ENCODE measurements at regions not wholly inside any gene's neighbourhood (a gene's known extent, or its start where the extent isn't known, plus 50 kb on each side); places are given as distances from the start of the nearest gene placed in this dataset.
"Not testable (repeated sequence)": the region's sequence is repeated elsewhere in the genome, so short reads cannot be mapped to it uniquely, and the experiment has no call there.

- no peak overlapping the region for H3K27ac ChIP-seq (ENCODE audit: low read depth, low read length)
- no peaks in the 10 kb centered on the region for H3K36me3 ChIP-seq (ENCODE audit: insufficient read depth, low read length)
- no peak overlapping the region for H3K4me3 ChIP-seq (ENCODE audit: low read depth, low read length)
- no peaks in the 10 kb centered on the region for H3K79me2 ChIP-seq (ENCODE audit: control insufficient read depth, insufficient read depth, low read length, unreplicated experiment)
- no peaks in the 10 kb centered on the region for H3K27me3 ChIP-seq (ENCODE audit: insufficient read depth, low read length)
- H2AFZ ChIP-seq (ENCODE audit: low read length, unreplicated experiment) = no peak overlapping the region
- H3K4me1 ChIP-seq (ENCODE audit: control insufficient read depth, insufficient read depth, low read length, unreplicated experiment) = peaks cover 3% of the 10 kb centered on the region
Measured at GRCh38 chr3:165636684-165637015, 200.6 kb downstream of the BCHE start.

- Histone ChIP-seq H3K36me3 (ENCODE audit: insufficient read depth, low read length) (no peaks in the 10 kb centered on the region), H3K4me3 (ENCODE audit: low read depth, low read length) (no peak overlapping the region), H2AFZ (ENCODE audit: low read length, unreplicated experiment) (no peak overlapping the region), H3K27ac (ENCODE audit: low read depth, low read length) (no peak overlapping the region), H3K27me3 (ENCODE audit: insufficient read depth, low read length) (no peaks in the 10 kb centered on the region), H3K4me1 (ENCODE audit: control insufficient read depth, insufficient read depth, low read length, unreplicated experiment) (peaks cover 2% of the 10 kb centered on the region), H3K79me2 (ENCODE audit: control insufficient read depth, insufficient read depth, low read length, unreplicated experiment) (no peaks in the 10 kb centered on the region)
Measured at GRCh38 chr3:165635791-165636683, 201.2 kb downstream of the BCHE start.

- Histone ChIP-seq H3K4me3 (ENCODE audit: low read depth, low read length) (no peak overlapping the region), H3K4me1 (ENCODE audit: control insufficient read depth, insufficient read depth, low read length, unreplicated experiment) (no peaks in the 10 kb centered on the region), H3K27me3 (ENCODE audit: insufficient read depth, low read length) (peaks cover 14% of the 10 kb centered on the region; the same call in 1 of the 2 replicates), H3K36me3 (ENCODE audit: insufficient read depth, low read length) (no peaks in the 10 kb centered on the region), H3K27ac (ENCODE audit: low read depth, low read length) (no peak overlapping the region), H2AFZ (ENCODE audit: low read length, unreplicated experiment) (no peak overlapping the region), H3K79me2 (ENCODE audit: control insufficient read depth, insufficient read depth, low read length, unreplicated experiment) (no peaks in the 10 kb centered on the region)
Measured at GRCh38 chr3:165624761-165625160, 212.5 kb downstream of the BCHE start.

- H3K4me1 ChIP-seq (ENCODE audit: control insufficient read depth, insufficient read depth, low read length, unreplicated experiment) = no peaks in the 10 kb centered on the region
- H3K27me3 ChIP-seq (ENCODE audit: insufficient read depth, low read length) = peaks cover 14% of the 10 kb centered on the region; the same call in 1 of the 2 replicates
- no peaks in the 10 kb centered on the region for H3K36me3 ChIP-seq (ENCODE audit: insufficient read depth, low read length)
- no peaks in the 10 kb centered on the region for H3K79me2 ChIP-seq (ENCODE audit: control insufficient read depth, insufficient read depth, low read length, unreplicated experiment)
- no peak overlapping the region for H3K27ac ChIP-seq (ENCODE audit: low read depth, low read length)
- no peak overlapping the region for H2AFZ ChIP-seq (ENCODE audit: low read length, unreplicated experiment)
- no peak overlapping the region for H3K4me3 ChIP-seq (ENCODE audit: low read depth, low read length)
Measured at GRCh38 chr3:165622356-165622755, 214.9 kb downstream of the BCHE start.

GRCh38 chr3:165619069-165619468 is 218.2 kb downstream of the BCHE start:
- Histone ChIP-seq H2AFZ (ENCODE audit: low read length, unreplicated experiment) (no peak overlapping the region), H3K27me3 (ENCODE audit: insufficient read depth, low read length) (0 out of 2 replicates have a peak, but pooled peaks cover 3% of the 10 kb centered on the region), H3K79me2 (ENCODE audit: control insufficient read depth, insufficient read depth, low read length, unreplicated experiment) (no peaks in the 10 kb centered on the region), H3K4me1 (ENCODE audit: control insufficient read depth, insufficient read depth, low read length, unreplicated experiment) (no peaks in the 10 kb centered on the region), H3K27ac (ENCODE audit: low read depth, low read length) (no peak overlapping the region), H3K36me3 (ENCODE audit: insufficient read depth, low read length) (no peaks in the 10 kb centered on the region), H3K4me3 (ENCODE audit: low read depth, low read length) (no peak overlapping the region)

- Histone ChIP-seq H2AFZ (ENCODE audit: low read length, unreplicated experiment) (no peak overlapping the region), H3K27ac (ENCODE audit: low read depth, low read length) (no peak overlapping the region), H3K27me3 (ENCODE audit: insufficient read depth, low read length) (0 out of 2 replicates have a peak, but pooled peaks cover 3% of the 10 kb centered on the region), H3K79me2 (ENCODE audit: control insufficient read depth, insufficient read depth, low read length, unreplicated experiment) (no peaks in the 10 kb centered on the region), H3K4me3 (ENCODE audit: low read depth, low read length) (no peak overlapping the region), H3K4me1 (ENCODE audit: control insufficient read depth, insufficient read depth, low read length, unreplicated experiment) (no peaks in the 10 kb centered on the region), H3K36me3 (ENCODE audit: insufficient read depth, low read length) (no peaks in the 10 kb centered on the region)
Measured at GRCh38 chr3:165617134-165617533, 220.1 kb downstream of the BCHE start.

- Histone ChIP-seq H3K4me3 (ENCODE audit: low read depth, low read length) (no peak overlapping the region), H3K27me3 (ENCODE audit: insufficient read depth, low read length) (no peaks in the 10 kb centered on the region), H3K36me3 (ENCODE audit: insufficient read depth, low read length) (no peaks in the 10 kb centered on the region), H2AFZ (ENCODE audit: low read length, unreplicated experiment) (no peak overlapping the region), H3K79me2 (ENCODE audit: control insufficient read depth, insufficient read depth, low read length, unreplicated experiment) (no peaks in the 10 kb centered on the region), H3K4me1 (ENCODE audit: control insufficient read depth, insufficient read depth, low read length, unreplicated experiment) (no peaks in the 10 kb centered on the region), H3K27ac (ENCODE audit: low read depth, low read length) (no peak overlapping the region)
Measured at GRCh38 chr3:165614337-165614736, 222.9 kb downstream of the BCHE start.

- no peak overlapping the region for H2AFZ ChIP-seq (ENCODE audit: low read length, unreplicated experiment)
- no peaks in the 10 kb centered on the region for H3K27me3 ChIP-seq (ENCODE audit: insufficient read depth, low read length)
- no peak overlapping the region for H3K4me3 ChIP-seq (ENCODE audit: low read depth, low read length)
- H3K27ac ChIP-seq (ENCODE audit: low read depth, low read length) = no peak overlapping the region
- H3K79me2 ChIP-seq (ENCODE audit: control insufficient read depth, insufficient read depth, low read length, unreplicated experiment) = no peaks in the 10 kb centered on the region
- H3K36me3 ChIP-seq (ENCODE audit: insufficient read depth, low read length) = no peaks in the 10 kb centered on the region
- H3K4me1 ChIP-seq (ENCODE audit: control insufficient read depth, insufficient read depth, low read length, unreplicated experiment) = no peaks in the 10 kb centered on the region
Measured at GRCh38 chr3:165613014-165613413, 224.2 kb downstream of the BCHE start.

DNA sequence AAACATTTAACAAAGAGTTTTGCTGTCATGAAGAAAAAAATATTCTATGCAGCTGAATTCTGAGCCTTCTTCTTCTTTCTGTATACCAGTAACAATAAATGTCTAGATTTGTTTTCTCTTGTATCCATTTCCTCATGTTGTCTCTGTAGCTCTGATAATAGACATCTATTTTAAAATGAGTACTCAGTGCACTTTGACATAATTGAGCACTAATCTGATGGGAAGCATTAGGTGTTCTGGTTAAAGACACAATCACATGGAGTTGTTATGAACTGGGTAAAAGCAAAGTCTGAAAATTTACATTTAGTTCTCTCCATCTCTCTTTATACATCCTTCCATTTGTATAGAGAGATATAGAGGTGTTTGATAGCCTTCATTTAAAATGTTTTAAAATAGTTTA is 230.0 kb downstream of the BCHE start:
- Histone ChIP-seq H3K36me3 (ENCODE audit: insufficient read depth, low read length) (no peaks in the 10 kb centered on the region), H3K4me1 (ENCODE audit: control insufficient read depth, insufficient read depth, low read length, unreplicated experiment) (no peaks in the 10 kb centered on the region), H3K79me2 (ENCODE audit: control insufficient read depth, insufficient read depth, low read length, unreplicated experiment) (no peaks in the 10 kb centered on the region), H2AFZ (ENCODE audit: low read length, unreplicated experiment) (no peak overlapping the region), H3K4me3 (ENCODE audit: low read depth, low read length) (no peak overlapping the region), H3K27ac (ENCODE audit: low read depth, low read length) (no peak overlapping the region), H3K27me3 (ENCODE audit: insufficient read depth, low read length) (no peaks in the 10 kb centered on the region; the same call in 1 of the 2 replicates)

GRCh38 chr3:165603196-165603595 is 234.0 kb downstream of the BCHE start:
- Histone ChIP-seq H2AFZ (ENCODE audit: low read length, unreplicated experiment) (no peak overlapping the region), H3K27me3 (ENCODE audit: insufficient read depth, low read length) (no peaks in the 10 kb centered on the region; the same call in 1 of the 2 replicates), H3K27ac (ENCODE audit: low read depth, low read length) (no peak overlapping the region), H3K4me3 (ENCODE audit: low read depth, low read length) (no peak overlapping the region), H3K36me3 (ENCODE audit: insufficient read depth, low read length) (no peaks in the 10 kb centered on the region), H3K79me2 (ENCODE audit: control insufficient read depth, insufficient read depth, low read length, unreplicated experiment) (no peaks in the 10 kb centered on the region), H3K4me1 (ENCODE audit: control insufficient read depth, insufficient read depth, low read length, unreplicated experiment) (no peaks in the 10 kb centered on the region)

GRCh38 chr3:165572566-165572965 is 264.7 kb downstream of the BCHE start:
- not testable (repeated sequence) for H2AFZ ChIP-seq (ENCODE audit: low read length, unreplicated experiment); H3K27ac ChIP-seq (ENCODE audit: low read depth, low read length); H3K27me3 ChIP-seq (ENCODE audit: insufficient read depth, low read length); H3K36me3 ChIP-seq (ENCODE audit: insufficient read depth, low read length); H3K4me3 ChIP-seq (ENCODE audit: low read depth, low read length); H3K79me2 ChIP-seq (ENCODE audit: control insufficient read depth, insufficient read depth, low read length, unreplicated experiment); H3K4me1 ChIP-seq (ENCODE audit: control insufficient read depth, insufficient read depth, low read length, unreplicated experiment)
